Right lobe of liver (tissue), 6 donors: ENCODE measurements at regions not wholly inside any gene's neighbourhood (a gene's known extent, or its start where the extent isn't known, plus 50 kb on each side); places are given as distances from the start of the nearest gene placed in this dataset.

ENCODE experiments used
- ATAC-seq, 4 donors: fragments of 200-7000 bp; cut with Tn5 transposase; one replicate each; pipeline ENCODE4 v1.9.1; 2020; ENCODE audit warnings: mild to moderate bottlenecking in 4 of 4, moderate library complexity in 4 of 4
- DNase-seq, 3 donors: peaks; one replicate each; pipeline ENCODE4 v3.0.0-alpha.2; 2020
- H3K27ac ChIP-seq, 3 donors: fragments of 200-600 bp; one replicate each; pipeline ENCODE4 v1.8.0; 2022
- H3K27me3 ChIP-seq, 2 donors: fragments of 200-600 bp; one replicate each; pipeline ENCODE4 v1.8.0; 2022
- H3K36me3 ChIP-seq, 4 donors: fragments of 200-600 bp; sonication (generic) in 1 of 4; one replicate each; pipeline versions ENCODE4 v1.5.1 to v1.8.0; 2017 to 2022; ENCODE audit warnings: control low read depth in 1 of 4
- H3K4me1 ChIP-seq, 4 donors: fragments of 200-600 bp; sonication (generic) in 1 of 4; one replicate each; pipeline versions ENCODE4 v1.5.1 to v1.8.0; 2017 to 2022; ENCODE audit warnings: control low read depth in 1 of 4
- H3K4me3 ChIP-seq, 3 donors: fragments of 200-600 bp; one replicate each; pipeline ENCODE4 v1.8.0; 2022
- H3K9me3 ChIP-seq, 4 donors: fragments of 200-600 bp; sonication (generic) in 1 of 4; one replicate each; pipeline versions ENCODE4 v1.5.1 to v1.8.0; 2017 to 2022; ENCODE audit warnings: control low read depth in 1 of 4
- POLR2A ChIP-seq: fragments of 450-650 bp; IDR thresholded peaks from one replicate; pipeline ENCODE4 v1.6.1; 2017; ENCODE audit warnings: antibody characterized with exemption, mild to moderate bottlenecking
- WGBS: methylation state at CpG from one replicate; pipeline ENCODE4 v1.1.6; 2018; ENCODE audit warnings: low coverage, low lambda C conversion rate; ENCODE audit not compliant: insufficient coverage; ENCODE audit errors: missing lambda C conversion rate; 5-methylcytosine and 5-hydroxymethylcytosine counted together
- intact Hi-C, 2 donors: fragments of 100-400 bp; cut with DNase I; formaldehyde crosslinking; loops; one replicate each; pipeline versions ENCODE4 v1.11.2 to v1.14.1; 2022
- TF ChIP-seq, protein P1 (sequence below), 4 donors: fragments of 200-600 bp in 3 of 4; fragments of 450-650 bp in 1 of 4; IDR thresholded peaks; one replicate each; pipeline versions ENCODE4 v1.5.1 to v1.8.0; 2016 to 2022; ENCODE audit warnings: antibody characterized with exemption in 4 of 4, mild to moderate bottlenecking in 2 of 4
- donor health status: DM: no; HTN: yes; CAD: no.
- donor health status: DM: no; HTN: no; CAD: no.
- donor health status: DM: no; HTN: no; CAD: no.
- donor health status: DM: no; HTN: yes; CAD: no.
- donor health status: DM: no; HTN: yes; CAD: no.

DNA sequence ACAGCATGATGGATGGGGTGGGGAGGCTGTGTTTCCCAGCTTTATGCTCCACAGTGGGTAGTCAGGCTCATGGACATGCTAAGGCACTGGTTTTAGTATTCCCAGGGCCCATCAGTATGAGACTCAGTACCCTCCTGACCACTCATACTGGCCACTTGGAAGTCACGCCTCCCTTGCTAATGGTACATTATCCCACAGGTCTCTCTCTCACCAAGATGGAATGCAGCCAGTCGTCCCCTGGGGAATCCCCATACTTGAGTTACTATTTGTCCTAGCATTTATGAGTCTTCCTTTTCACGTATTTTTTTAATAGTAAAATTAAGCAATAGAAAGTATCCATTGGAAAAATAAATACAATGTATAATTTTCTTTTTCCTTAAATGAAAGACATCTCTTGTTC is 80.6 kb upstream of the TBX20 start:
- Histone ChIP-seq H3K27me3 (no peaks in the 10 kb centered on the region), H3K36me3 (no peaks in the 10 kb centered on the region), H3K9me3 (no peaks in the 10 kb centered on the region), H3K4me1 (no peaks in the 10 kb centered on the region), H3K4me3 (no peak overlapping the region), H3K27ac (no peak overlapping the region)
- no peak for TF ChIP-seq POLR2A
- TF ChIP-seq, protein P1, sequence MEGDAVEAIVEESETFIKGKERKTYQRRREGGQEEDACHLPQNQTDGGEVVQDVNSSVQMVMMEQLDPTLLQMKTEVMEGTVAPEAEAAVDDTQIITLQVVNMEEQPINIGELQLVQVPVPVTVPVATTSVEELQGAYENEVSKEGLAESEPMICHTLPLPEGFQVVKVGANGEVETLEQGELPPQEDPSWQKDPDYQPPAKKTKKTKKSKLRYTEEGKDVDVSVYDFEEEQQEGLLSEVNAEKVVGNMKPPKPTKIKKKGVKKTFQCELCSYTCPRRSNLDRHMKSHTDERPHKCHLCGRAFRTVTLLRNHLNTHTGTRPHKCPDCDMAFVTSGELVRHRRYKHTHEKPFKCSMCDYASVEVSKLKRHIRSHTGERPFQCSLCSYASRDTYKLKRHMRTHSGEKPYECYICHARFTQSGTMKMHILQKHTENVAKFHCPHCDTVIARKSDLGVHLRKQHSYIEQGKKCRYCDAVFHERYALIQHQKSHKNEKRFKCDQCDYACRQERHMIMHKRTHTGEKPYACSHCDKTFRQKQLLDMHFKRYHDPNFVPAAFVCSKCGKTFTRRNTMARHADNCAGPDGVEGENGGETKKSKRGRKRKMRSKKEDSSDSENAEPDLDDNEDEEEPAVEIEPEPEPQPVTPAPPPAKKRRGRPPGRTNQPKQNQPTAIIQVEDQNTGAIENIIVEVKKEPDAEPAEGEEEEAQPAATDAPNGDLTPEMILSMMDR (IDR thresholded peaks at IDR 0.05), result no peak
- DNase-seq (no peak), ATAC-seq (no peak)
- 69% methylated on average over 3 of the region's 3 CpGs for WGBS
- intact Hi-C loops, result no loop called here

DNA sequence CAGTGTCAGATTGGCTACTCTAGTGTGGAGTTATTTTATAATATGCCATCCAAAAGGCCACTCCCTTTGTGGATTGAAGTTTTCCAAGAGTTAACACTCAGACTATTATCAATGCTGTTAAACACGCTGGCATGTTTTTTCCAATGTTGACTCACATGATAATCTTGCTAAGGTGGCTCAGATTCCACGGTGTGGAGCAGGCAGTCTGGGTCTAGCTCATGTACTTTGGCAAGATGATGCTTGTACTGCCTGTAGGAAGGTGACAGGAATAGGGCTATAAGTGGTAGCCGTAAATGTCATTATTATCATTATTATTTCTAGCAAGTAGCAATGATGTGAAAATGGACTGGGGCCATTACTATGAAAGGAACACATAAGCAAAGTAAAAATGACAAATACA is 79.4 kb upstream of the TBX20 start:
- H3K27ac ChIP-seq, result no peak overlapping the region
- H3K27me3 ChIP-seq, result no peaks in the 10 kb centered on the region
- 55% methylated on average over 3 of the region's 3 CpGs for WGBS
- H3K4me1 ChIP-seq, result no peaks in the 10 kb centered on the region
- H3K4me3 ChIP-seq, result no peak overlapping the region
- H3K36me3 ChIP-seq, result no peaks in the 10 kb centered on the region
- DNase-seq (no peak), ATAC-seq (no peak)
- TF ChIP-seq, protein P1 (IDR thresholded peaks at IDR 0.05), result no peak
- no peak for TF ChIP-seq POLR2A
- H3K9me3 ChIP-seq, result no peaks in the 10 kb centered on the region
- intact Hi-C loops, result no loop called here

DNA sequence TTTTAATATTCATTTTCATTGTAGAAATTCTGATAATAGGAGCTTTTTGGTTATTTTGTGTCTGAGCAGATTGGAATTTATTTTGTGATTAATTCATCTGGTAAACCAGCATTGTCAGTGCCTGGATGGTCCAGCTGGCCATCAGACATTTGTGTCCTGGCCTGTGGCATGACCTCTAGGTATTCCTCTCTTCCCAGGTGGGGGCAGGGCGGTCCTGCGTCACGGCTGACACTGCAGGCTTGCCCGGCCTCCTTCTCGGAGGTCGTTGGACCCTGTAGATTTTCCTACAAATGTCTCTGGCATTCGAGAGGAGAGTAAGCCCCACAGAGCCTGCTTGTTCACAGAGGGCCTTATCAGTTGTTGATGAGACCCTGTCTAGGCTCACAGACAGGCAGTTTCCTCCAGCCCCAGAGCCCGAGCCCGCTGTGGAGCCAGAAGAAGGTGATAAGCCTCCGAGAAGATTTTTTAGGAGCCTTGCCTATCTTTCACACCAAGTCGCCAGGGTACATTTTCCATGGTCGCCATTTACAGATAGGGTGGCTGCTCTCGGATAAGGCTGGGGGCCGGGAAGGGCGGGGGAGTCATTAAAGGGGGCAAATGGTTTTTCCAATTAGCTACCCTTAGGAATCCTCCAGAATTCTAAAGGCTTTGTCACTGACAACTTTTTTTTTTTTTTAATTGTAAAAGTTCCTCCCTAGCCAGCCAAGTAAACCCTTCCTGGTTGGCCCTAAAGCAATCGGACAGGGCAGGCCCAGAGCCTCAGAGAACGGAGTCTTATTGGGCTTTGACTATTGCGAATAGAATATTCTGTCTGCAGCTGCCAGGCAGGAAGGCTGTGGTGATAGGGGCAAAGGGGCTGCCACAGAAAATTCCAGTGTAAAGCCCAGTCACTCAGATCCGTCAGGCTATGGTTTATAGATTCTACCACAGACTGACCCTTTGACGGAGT is 78.1 kb upstream of the TBX20 start:
- intact Hi-C loops, result no loop called here
- no peaks in the 10 kb centered on the region for H3K36me3 ChIP-seq
- no peak overlapping the region for H3K4me3 ChIP-seq
- no peak overlapping the region for H3K27ac ChIP-seq
- TF ChIP-seq POLR2A, result no peak
- TF ChIP-seq, protein P1 (IDR thresholded peaks at IDR 0.05), result no peak
- DNase-seq (no peak), ATAC-seq (peak in 1 of 4 donors; percentile 21)
- no peaks in the 10 kb centered on the region for H3K27me3 ChIP-seq
- H3K9me3 ChIP-seq, result no peaks in the 10 kb centered on the region
- H3K4me1 ChIP-seq, result no peaks in the 10 kb centered on the region
- 35% methylated on average over 14 of the region's 20 CpGs for WGBS

DNA sequence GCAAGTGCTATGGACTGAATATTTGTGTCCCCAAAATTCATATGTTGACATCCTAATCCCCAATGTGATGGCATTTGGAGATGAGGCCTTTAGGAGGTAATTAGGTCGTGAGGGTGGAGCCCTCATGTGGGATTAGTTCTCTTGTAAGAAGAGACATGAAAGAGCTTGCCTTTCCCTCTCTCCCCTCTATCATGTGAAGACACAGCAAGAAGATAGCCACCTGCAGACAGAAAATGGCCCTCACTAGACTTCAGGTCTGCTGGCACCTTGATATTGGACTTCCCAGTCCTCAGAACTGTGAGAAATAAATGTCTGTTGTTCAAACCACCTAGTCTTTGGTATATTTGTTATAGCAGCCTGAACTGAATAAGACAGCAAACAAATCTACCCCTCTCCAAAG is 75.1 kb upstream of the TBX20 start:
- DNase-seq (no peak), ATAC-seq (no peak)
- Histone ChIP-seq H3K27me3 (no peaks in the 10 kb centered on the region), H3K36me3 (no peaks in the 10 kb centered on the region), H3K9me3 (no peaks in the 10 kb centered on the region), H3K27ac (no peak overlapping the region), H3K4me1 (no peaks in the 10 kb centered on the region), H3K4me3 (no peak overlapping the region)
- no peak for TF ChIP-seq POLR2A
- TF ChIP-seq, protein P1 (IDR thresholded peaks at IDR 0.05), result no peak
- intact Hi-C loops, result no loop called here
- no CpG with 5 or more reads among the region's 1 CpG for WGBS
